H9 (cell line): ENCODE measurements at regions not wholly inside any gene's neighbourhood (a gene's known extent, or its start where the extent isn't known, plus 50 kb on each side); places are given as distances from the start of the nearest gene placed in this dataset.

ENCODE experiments used
- DNase-seq: peaks from one replicate; pipeline ENCODE4 v3.0.0-alpha.2; 2017
- H2AFZ ChIP-seq: one replicate; pipeline ENCODE4 v1.6.1; 2013; ENCODE audit warnings: mild to moderate bottlenecking, low read length, control low read depth, moderate library complexity
- H2AK5ac ChIP-seq: 2 replicates; pipeline ENCODE4 v1.6.1; 2013; ENCODE audit warnings: low read length, control low read depth, mixed read lengths; ENCODE audit not compliant: insufficient read length
- H2BK120ac ChIP-seq: one replicate; pipeline ENCODE4 v1.6.1; 2013; ENCODE audit warnings: low read depth, mild to moderate bottlenecking, low read length, control low read depth, inconsistent platforms; ENCODE audit not compliant: poor library complexity, severe bottlenecking
- H2BK12ac ChIP-seq: 2 replicates; pipeline ENCODE4 v1.6.1; 2013; ENCODE audit warnings: low read length, control low read depth, mixed read lengths, low read depth; ENCODE audit not compliant: insufficient read length
- H2BK15ac ChIP-seq: 2 replicates; pipeline ENCODE4 v1.6.1; 2013; ENCODE audit warnings: low read depth, low read length, control low read depth
- H2BK20ac ChIP-seq: one replicate; pipeline ENCODE4 v1.6.1; 2013; ENCODE audit warnings: low read depth, mild to moderate bottlenecking, low read length, control low read depth, inconsistent platforms; ENCODE audit not compliant: poor library complexity, severe bottlenecking
- H2BK5ac ChIP-seq: 2 replicates; pipeline ENCODE4 v1.6.1; 2013; ENCODE audit warnings: low read length, control low read depth, mixed read lengths; ENCODE audit not compliant: insufficient read length
- H3K14ac ChIP-seq: 2 replicates; pipeline ENCODE4 v1.6.1; 2013; ENCODE audit warnings: low read length, control low read depth; ENCODE audit not compliant: insufficient read depth
- H3K18ac ChIP-seq: 2 replicates; pipeline ENCODE4 v1.6.1; 2013; ENCODE audit warnings: low read depth, mild to moderate bottlenecking, mixed read lengths, low read length, control low read depth; ENCODE audit not compliant: insufficient read length
- H3K23ac ChIP-seq: 2 replicates; pipeline ENCODE4 v1.6.1; 2013; ENCODE audit warnings: low read length, control low read depth, mixed read lengths, low read depth; ENCODE audit not compliant: insufficient read length
- H3K23me2 ChIP-seq: 2 replicates; pipeline ENCODE4 v1.6.1; 2013; ENCODE audit warnings: low read depth, mild to moderate bottlenecking, mixed read lengths, low read length, control low read depth; ENCODE audit not compliant: insufficient read length, poor library complexity, severe bottlenecking
- H3K27ac ChIP-seq: 2 replicates; pipeline ENCODE4 v1.5.1; 2013; ENCODE audit warnings: low read length, control low read depth, mixed read lengths, low read depth; ENCODE audit not compliant: insufficient read length
- H3K27me3 ChIP-seq: 2 replicates; pipeline ENCODE4 v1.6.1; 2013; ENCODE audit warnings: low read length, control low read depth, inconsistent platforms; ENCODE audit not compliant: insufficient read depth
- H3K4ac ChIP-seq: 2 replicates; pipeline ENCODE4 v1.6.1; 2013; ENCODE audit warnings: low read depth, mild to moderate bottlenecking, control low read depth, inconsistent platforms, low read length, moderate library complexity
- H3K4me1 ChIP-seq: 2 replicates; pipeline ENCODE4 v1.6.1; 2013; ENCODE audit warnings: low read length, control low read depth, inconsistent platforms; ENCODE audit not compliant: insufficient read depth
- H3K4me2 ChIP-seq: 2 replicates; pipeline ENCODE4 v1.6.1; 2013; ENCODE audit warnings: low read length, control low read depth, mixed read lengths; ENCODE audit not compliant: insufficient read length, insufficient read depth
- H3K56ac ChIP-seq: 2 replicates; pipeline ENCODE4 v1.6.1; 2013; ENCODE audit warnings: low read depth, mild to moderate bottlenecking, mixed read lengths, low read length, control low read depth; ENCODE audit not compliant: insufficient read length
- H3K79me1 ChIP-seq: 2 replicates; pipeline ENCODE4 v1.6.1; 2013; ENCODE audit warnings: low read depth, mild to moderate bottlenecking, moderate library complexity, low read length, control low read depth, inconsistent platforms; ENCODE audit not compliant: insufficient read depth, poor library complexity, severe bottlenecking
- H3K79me2 ChIP-seq: 2 replicates; pipeline ENCODE4 v1.6.1; 2013; ENCODE audit warnings: low read length, control low read depth, inconsistent platforms; ENCODE audit not compliant: insufficient read depth
- H3K9ac ChIP-seq: 2 replicates; pipeline ENCODE4 v1.6.1; 2013; ENCODE audit warnings: low read length, control low read depth, mixed read lengths; ENCODE audit not compliant: insufficient read length; ENCODE audit errors: extremely low read depth
- H3K9me3 ChIP-seq: one replicate; pipeline ENCODE4 v1.6.1; 2013; ENCODE audit warnings: low read depth, low read length, inconsistent platforms; ENCODE audit not compliant: control insufficient read depth
- H3T11ph ChIP-seq: one replicate; pipeline ENCODE4 v1.6.1; 2013; ENCODE audit warnings: mild to moderate bottlenecking, low read length, control low read depth, inconsistent platforms
- H4K20me1 ChIP-seq: one replicate; pipeline ENCODE4 v1.6.1; 2013; ENCODE audit not compliant: control insufficient read depth, insufficient read length, insufficient read depth
- H4K5ac ChIP-seq: 2 replicates; pipeline ENCODE4 v1.6.1; 2013; ENCODE audit warnings: low read depth, mild to moderate bottlenecking, mixed read lengths, low read length, control low read depth; ENCODE audit not compliant: insufficient read length
- H4K8ac ChIP-seq: replicated peaks from 2 replicates; pipeline ENCODE4 v1.6.1; 2013; ENCODE audit warnings: low read length, control low read depth, mixed read lengths, low read depth; ENCODE audit not compliant: insufficient read length
- H4K91ac ChIP-seq: 2 replicates; pipeline ENCODE4 v1.6.1; 2013; ENCODE audit warnings: low read depth, mild to moderate bottlenecking, moderate library complexity, mixed read lengths, low read length, control low read depth; ENCODE audit not compliant: insufficient read length
- H3K27ac Mint-ChIP-seq, 3 experiments: 2 replicates in 2 of 3; 3 replicates in 1 of 3; pipeline ENCODE4 v1.8.0; 2020 to 2021; ENCODE audit warnings: mixed read lengths in 3 of 3, mild to moderate bottlenecking in 1 of 3, moderate library complexity in 1 of 3
- H3K27me3 Mint-ChIP-seq: 2 replicates; pipeline ENCODE4 v1.8.0; 2021; ENCODE audit warnings: low read depth, mild to moderate bottlenecking, moderate library complexity, mixed read lengths
- H3K36me3 Mint-ChIP-seq, 3 experiments: 2 replicates in 2 of 3; 3 replicates in 1 of 3; pipeline ENCODE4 v1.8.0; 2020 to 2021; ENCODE audit warnings: low read depth in 3 of 3, mixed read lengths in 3 of 3; ENCODE audit not compliant: insufficient read depth in 1 of 3
- H3K4me1 Mint-ChIP-seq, 2 experiments: 2 replicates each; pipeline ENCODE4 v1.8.0; 2020; ENCODE audit warnings: mixed read lengths in 2 of 2
- H3K4me3 Mint-ChIP-seq, 2 experiments: 2 replicates in 1 of 2; 3 replicates in 1 of 2; pipeline ENCODE4 v1.8.0; 2020 to 2021; ENCODE audit warnings: mild to moderate bottlenecking in 2 of 2, mixed read lengths in 2 of 2, moderate library complexity in 1 of 2
- H3K9me3 Mint-ChIP-seq, 2 experiments: 2 replicates in 1 of 2; 3 replicates in 1 of 2; pipeline ENCODE4 v1.8.0; 2020; ENCODE audit warnings: mild to moderate bottlenecking in 2 of 2, mixed read lengths in 2 of 2, moderate library complexity in 1 of 2
- WGBS: extraction: QIAGEN DNeasy Blood & Tissue Kit; methylation state at CpG from one replicate; pipeline ENCODE4 v1.1.7; 2013; ENCODE audit warnings: missing lambda C conversion rate, low lambda C conversion rate, mixed read lengths; ENCODE audit not compliant: insufficient read length; ENCODE audit errors: extremely low coverage; 5-methylcytosine and 5-hydroxymethylcytosine counted together
- TF ChIP-seq, protein P1 (sequence below): fragments of 200-600 bp; sonication (generic); conservative IDR thresholded peaks from 3 replicates; pipeline ENCODE4 v1.8.0; 2021; ENCODE audit warnings: antibody characterized with exemption, mild to moderate bottlenecking

- no peak overlapping the region for H2BK5ac ChIP-seq
- Mint-ChIP-seq H3K27ac (peak overlapping the region; percentile 56 to 87 (median 82); a peak in 3 of 7 replicates), H3K9me3 (no peaks in the 10 kb centered on the region; a peak in 1 of 5 replicates), H3K36me3 (no peaks in the 10 kb centered on the region), H3K4me1 (peaks cover 44 to 46% of the 10 kb centered on the region in 2 experiments), H3K4me3 (peak overlapping the region in 1 of 2 experiments; percentile 57; a peak in 1 of 5 replicates), H3K27me3 (no peaks in the 10 kb centered on the region; the same call in 1 of the 2 replicates)
- H4K91ac ChIP-seq = no peak overlapping the region
- DNase-seq = no peak
- peak overlapping the region; percentile 51 for H3K27ac ChIP-seq
- H3K4me1 ChIP-seq = peaks cover 13% of the 10 kb centered on the region; the same call in 1 of the 2 replicates
- H3K23me2 ChIP-seq = no peaks in the 10 kb centered on the region
- H3K9me3 ChIP-seq = no peaks in the 10 kb centered on the region
- no peak overlapping the region for H3K4ac ChIP-seq
- TF ChIP-seq, protein P1, sequence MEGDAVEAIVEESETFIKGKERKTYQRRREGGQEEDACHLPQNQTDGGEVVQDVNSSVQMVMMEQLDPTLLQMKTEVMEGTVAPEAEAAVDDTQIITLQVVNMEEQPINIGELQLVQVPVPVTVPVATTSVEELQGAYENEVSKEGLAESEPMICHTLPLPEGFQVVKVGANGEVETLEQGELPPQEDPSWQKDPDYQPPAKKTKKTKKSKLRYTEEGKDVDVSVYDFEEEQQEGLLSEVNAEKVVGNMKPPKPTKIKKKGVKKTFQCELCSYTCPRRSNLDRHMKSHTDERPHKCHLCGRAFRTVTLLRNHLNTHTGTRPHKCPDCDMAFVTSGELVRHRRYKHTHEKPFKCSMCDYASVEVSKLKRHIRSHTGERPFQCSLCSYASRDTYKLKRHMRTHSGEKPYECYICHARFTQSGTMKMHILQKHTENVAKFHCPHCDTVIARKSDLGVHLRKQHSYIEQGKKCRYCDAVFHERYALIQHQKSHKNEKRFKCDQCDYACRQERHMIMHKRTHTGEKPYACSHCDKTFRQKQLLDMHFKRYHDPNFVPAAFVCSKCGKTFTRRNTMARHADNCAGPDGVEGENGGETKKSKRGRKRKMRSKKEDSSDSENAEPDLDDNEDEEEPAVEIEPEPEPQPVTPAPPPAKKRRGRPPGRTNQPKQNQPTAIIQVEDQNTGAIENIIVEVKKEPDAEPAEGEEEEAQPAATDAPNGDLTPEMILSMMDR = no peak
- H3K27me3 ChIP-seq = no peaks in the 10 kb centered on the region
- H3K56ac ChIP-seq = no peak overlapping the region
- H4K5ac ChIP-seq = no peak overlapping the region
- no peak overlapping the region for H3T11ph ChIP-seq
- H2BK120ac ChIP-seq = no peak overlapping the region
- no peak overlapping the region for H2AFZ ChIP-seq
- peak overlapping the region; percentile 33 for H3K4me2 ChIP-seq
- no peak overlapping the region for H2BK12ac ChIP-seq
- no peak overlapping the region for H2BK15ac ChIP-seq
- no peaks in the 10 kb centered on the region for H4K20me1 ChIP-seq
- no CpG with 5 or more reads among the region's 4 CpGs for WGBS
- no peaks in the 10 kb centered on the region for H3K79me1 ChIP-seq
- no peak overlapping the region for H3K18ac ChIP-seq
- no peaks in the 10 kb centered on the region for H3K79me2 ChIP-seq
- no peak overlapping the region for H3K14ac ChIP-seq
- no peak overlapping the region for H3K9ac ChIP-seq
- H4K8ac ChIP-seq = no peak overlapping the region
- H2BK20ac ChIP-seq = no peak overlapping the region
- H3K23ac ChIP-seq = no peak overlapping the region
- no peak overlapping the region for H2AK5ac ChIP-seq
Observed at GRCh38 chr15:98556321-98556720, 92.0 kb upstream of the IGF1R start.
